Mammary epithelial cell (primary cell): ENCODE measurements at regions not wholly inside any gene's neighbourhood (a gene's known extent, or its start where the extent isn't known, plus 50 kb on each side); places are given as distances from the start of the nearest gene placed in this dataset.

Experiments
- EZH2 ChIP-seq: IDR thresholded peaks from 2 replicates; pipeline ENCODE4 v1.6.1; 2012; ENCODE audit warnings: low read length, inconsistent platforms, borderline replicate concordance
- TF ChIP-seq, protein P1 (sequence below), 2 donors: IDR thresholded peaks in 1 of 2; conservative IDR thresholded peaks in 1 of 2; 2 replicates each; pipeline ENCODE4 v1.5.1; 2011 to 2012; ENCODE audit warnings: inconsistent platforms in 2 of 2, low read length in 2 of 2, mild to moderate bottlenecking in 2 of 2, control low read depth in 1 of 2, low read depth in 1 of 2; ENCODE audit not compliant: insufficient read depth in 1 of 2; ENCODE audit errors: extremely low read depth in 1 of 2

DNA sequence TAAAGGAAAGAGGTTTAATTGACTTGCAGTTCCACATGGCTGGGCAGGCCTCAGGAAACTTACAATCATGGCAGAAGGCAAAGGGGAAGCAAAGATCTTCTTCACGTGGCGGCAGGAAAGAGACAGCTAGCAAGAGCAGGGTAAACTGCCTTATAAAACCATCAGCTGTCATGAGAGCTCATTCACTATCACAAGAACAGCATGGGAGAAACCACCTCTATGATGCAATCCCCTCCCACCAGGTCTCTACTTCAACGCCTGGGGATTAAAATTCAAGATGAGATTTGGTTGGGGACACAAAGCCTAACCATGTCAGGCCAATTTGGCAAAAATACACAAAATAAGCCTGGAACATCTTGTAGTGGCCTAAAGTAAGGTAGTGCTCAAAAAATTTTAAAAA, 152.6 kb downstream of the COL6A3 start:
- TF ChIP-seq, protein P1, sequence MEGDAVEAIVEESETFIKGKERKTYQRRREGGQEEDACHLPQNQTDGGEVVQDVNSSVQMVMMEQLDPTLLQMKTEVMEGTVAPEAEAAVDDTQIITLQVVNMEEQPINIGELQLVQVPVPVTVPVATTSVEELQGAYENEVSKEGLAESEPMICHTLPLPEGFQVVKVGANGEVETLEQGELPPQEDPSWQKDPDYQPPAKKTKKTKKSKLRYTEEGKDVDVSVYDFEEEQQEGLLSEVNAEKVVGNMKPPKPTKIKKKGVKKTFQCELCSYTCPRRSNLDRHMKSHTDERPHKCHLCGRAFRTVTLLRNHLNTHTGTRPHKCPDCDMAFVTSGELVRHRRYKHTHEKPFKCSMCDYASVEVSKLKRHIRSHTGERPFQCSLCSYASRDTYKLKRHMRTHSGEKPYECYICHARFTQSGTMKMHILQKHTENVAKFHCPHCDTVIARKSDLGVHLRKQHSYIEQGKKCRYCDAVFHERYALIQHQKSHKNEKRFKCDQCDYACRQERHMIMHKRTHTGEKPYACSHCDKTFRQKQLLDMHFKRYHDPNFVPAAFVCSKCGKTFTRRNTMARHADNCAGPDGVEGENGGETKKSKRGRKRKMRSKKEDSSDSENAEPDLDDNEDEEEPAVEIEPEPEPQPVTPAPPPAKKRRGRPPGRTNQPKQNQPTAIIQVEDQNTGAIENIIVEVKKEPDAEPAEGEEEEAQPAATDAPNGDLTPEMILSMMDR (conservative IDR thresholded peaks at IDR 0.05 in 1 of 2, IDR thresholded peaks at IDR 0.05 in 1 of 2; ENCODE audit: extremely low read depth in 1 of 2, insufficient read depth in 1 of 2, low read depth in 1 of 2, low read length in 2 of 2) = no peak
- TF ChIP-seq EZH2 = no peak
